ENCODE measurements at regions not wholly inside any gene's neighbourhood (a gene's known extent, or its start where the extent isn't known, plus 50 kb on each side); places are given as distances from the start of the nearest gene placed in this dataset.

- Mint-ChIP-seq H3K4me3 (no peak overlapping the region), H3K27ac (peak overlapping the region; percentile 81), H3K4me1 (peaks cover 60% of the 10 kb centered on the region), H3K27me3 (no peaks in the 10 kb centered on the region), H3K9me3 (peaks cover 2% of the 10 kb centered on the region), H3K36me3 (no peaks in the 10 kb centered on the region)
- ATAC-seq = no peak
Measured at GRCh38 chr9:80131627-80132026, 559.9 kb downstream of the TLE4 start.

DNA sequence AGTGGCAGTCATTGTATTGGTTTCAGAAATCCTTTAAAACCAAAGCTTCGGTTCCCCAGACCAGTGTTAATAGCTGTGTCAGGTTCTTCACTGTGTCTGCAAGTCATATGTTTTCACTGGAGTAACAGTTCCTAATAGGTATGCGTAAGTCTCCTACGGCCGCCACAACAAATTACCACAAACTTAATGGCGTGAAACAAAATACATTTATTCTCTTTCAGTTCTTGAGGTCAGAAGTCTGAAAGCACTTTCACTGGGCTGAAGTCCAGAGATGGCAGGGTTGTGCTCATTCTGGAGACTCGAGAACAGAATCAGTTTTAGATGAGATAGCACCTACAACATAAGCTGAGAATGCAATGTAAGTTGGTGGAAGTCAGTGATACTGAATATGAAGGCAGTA is 556.2 kb downstream of the TLE4 start:
- peak overlapping the region; percentile 69 for H3K27ac Mint-ChIP-seq
- no peak overlapping the region for H3K4me3 Mint-ChIP-seq
- no peaks in the 10 kb centered on the region for H3K27me3 Mint-ChIP-seq
- no peaks in the 10 kb centered on the region for H3K36me3 Mint-ChIP-seq
- H3K9me3 Mint-ChIP-seq = peaks cover 2% of the 10 kb centered on the region
- H3K4me1 Mint-ChIP-seq = peaks cover 43% of the 10 kb centered on the region
- peak; percentile 56 for ATAC-seq

- no peak overlapping the region for H3K4me3 Mint-ChIP-seq
- H3K4me1 Mint-ChIP-seq = peaks cover 27% of the 10 kb centered on the region
- no peaks in the 10 kb centered on the region for H3K36me3 Mint-ChIP-seq
- H3K27me3 Mint-ChIP-seq = no peaks in the 10 kb centered on the region
- H3K27ac Mint-ChIP-seq = peak overlapping the region; percentile 69
- no peak for ATAC-seq
- no peaks in the 10 kb centered on the region for H3K9me3 Mint-ChIP-seq
Measured at GRCh38 chr9:80125731-80126264, 554.0 kb downstream of the TLE4 start.

- H3K27ac Mint-ChIP-seq = no peak overlapping the region
- H3K9me3 Mint-ChIP-seq = peaks cover 16% of the 10 kb centered on the region
- H3K36me3 Mint-ChIP-seq = peaks cover 7% of the 10 kb centered on the region
- no peaks in the 10 kb centered on the region for H3K27me3 Mint-ChIP-seq
- peaks cover 16% of the 10 kb centered on the region for H3K4me1 Mint-ChIP-seq
- no peak for ATAC-seq
- no peak overlapping the region for H3K4me3 Mint-ChIP-seq
Measured at GRCh38 chr9:80117031-80117430, 545.3 kb downstream of the TLE4 start.

GRCh38 chr9:80114241-80114640 is 542.5 kb downstream of the TLE4 start:
- Mint-ChIP-seq H3K9me3 (peaks cover 16% of the 10 kb centered on the region), H3K4me1 (peaks cover 34% of the 10 kb centered on the region), H3K36me3 (peaks cover 7% of the 10 kb centered on the region), H3K27ac (peak overlapping the region; percentile 2), H3K4me3 (no peak overlapping the region), H3K27me3 (no peaks in the 10 kb centered on the region)
- ATAC-seq = no peak

- Mint-ChIP-seq H3K27ac (no peak overlapping the region), H3K9me3 (no peaks in the 10 kb centered on the region), H3K4me1 (peaks cover 18% of the 10 kb centered on the region), H3K36me3 (no peaks in the 10 kb centered on the region), H3K27me3 (no peaks in the 10 kb centered on the region), H3K4me3 (no peak overlapping the region)
- no peak for ATAC-seq
Measured at GRCh38 chr9:80107931-80108660, 536.3 kb downstream of the TLE4 start.

DNA sequence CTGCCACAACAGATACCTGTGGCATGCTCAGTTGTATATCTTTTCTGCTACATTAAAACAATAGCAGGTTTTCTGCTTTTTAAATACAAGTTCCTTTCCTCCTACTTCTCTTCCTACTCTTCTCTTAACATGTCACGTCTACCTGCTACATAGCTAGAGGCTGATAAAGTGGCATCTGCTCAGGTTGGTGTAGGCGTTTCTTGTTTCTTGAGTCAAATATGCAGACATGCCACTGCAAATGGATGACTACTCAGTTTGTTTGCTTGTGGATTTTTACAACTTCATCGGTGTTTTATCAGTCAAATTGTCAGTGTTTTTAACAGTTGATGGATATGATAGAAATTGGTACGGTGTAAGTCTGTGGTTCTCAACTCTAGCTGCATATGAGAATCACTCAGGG is 525.7 kb downstream of the TLE4 start:
- H3K4me1 Mint-ChIP-seq = peaks cover 34% of the 10 kb centered on the region
- H3K36me3 Mint-ChIP-seq = peaks cover 5% of the 10 kb centered on the region
- H3K27ac Mint-ChIP-seq = peak overlapping the region; percentile 5
- H3K27me3 Mint-ChIP-seq = no peaks in the 10 kb centered on the region
- H3K9me3 Mint-ChIP-seq = no peaks in the 10 kb centered on the region
- no peak overlapping the region for H3K4me3 Mint-ChIP-seq
- ATAC-seq = no peak

GRCh38 chr9:80094176-80094771 is 522.5 kb downstream of the TLE4 start:
- ATAC-seq = peak; percentile 91
- Mint-ChIP-seq H3K4me3 (peak overlapping the region; percentile 26), H3K4me1 (peaks cover 40% of the 10 kb centered on the region), H3K27ac (peak overlapping the region; percentile 66), H3K36me3 (peaks cover 5% of the 10 kb centered on the region), H3K27me3 (no peaks in the 10 kb centered on the region), H3K9me3 (no peaks in the 10 kb centered on the region)

- peak; percentile 48 for ATAC-seq
- H3K4me1 Mint-ChIP-seq = peaks cover 40% of the 10 kb centered on the region
- peaks cover 5% of the 10 kb centered on the region for H3K36me3 Mint-ChIP-seq
- no peak overlapping the region for H3K4me3 Mint-ChIP-seq
- no peaks in the 10 kb centered on the region for H3K9me3 Mint-ChIP-seq
- H3K27me3 Mint-ChIP-seq = no peaks in the 10 kb centered on the region
- peak overlapping the region; percentile 66 for H3K27ac Mint-ChIP-seq
Measured at GRCh38 chr9:80093695-80094094, 521.9 kb downstream of the TLE4 start.

DNA sequence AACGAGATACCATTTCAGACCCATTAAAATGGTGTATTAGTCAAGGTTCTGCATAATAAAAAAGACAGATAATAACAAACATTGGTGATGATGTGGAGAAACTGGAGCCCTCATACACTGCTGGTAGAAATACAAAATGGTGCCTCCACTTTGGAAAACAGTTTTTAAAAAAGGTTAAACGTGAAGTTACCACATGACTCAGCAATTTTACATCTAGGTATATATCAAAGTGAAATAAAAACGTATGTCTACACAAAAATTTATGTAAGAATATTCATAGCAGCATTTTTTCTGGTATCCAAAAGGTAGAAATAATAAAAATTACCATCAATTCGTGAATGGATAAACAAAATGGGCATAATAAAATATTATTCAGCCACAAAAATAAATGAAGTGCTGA is 519.8 kb downstream of the TLE4 start:
- no peaks in the 10 kb centered on the region for H3K9me3 Mint-ChIP-seq
- H3K4me3 Mint-ChIP-seq = no peak overlapping the region
- ATAC-seq = no peak
- H3K36me3 Mint-ChIP-seq = peaks cover 5% of the 10 kb centered on the region
- peaks cover 48% of the 10 kb centered on the region for H3K4me1 Mint-ChIP-seq
- no peaks in the 10 kb centered on the region for H3K27me3 Mint-ChIP-seq
- peak overlapping the region; percentile 47 for H3K27ac Mint-ChIP-seq

GRCh38 chr9:80090317-80090716 is 518.6 kb downstream of the TLE4 start:
- ATAC-seq = no peak

GRCh38 chr9:80086822-80087345 is 515.1 kb downstream of the TLE4 start:
- Mint-ChIP-seq H3K36me3 (no peaks in the 10 kb centered on the region), H3K4me3 (peak overlapping the region; percentile 29), H3K9me3 (no peaks in the 10 kb centered on the region), H3K27ac (peak overlapping the region; percentile 74), H3K27me3 (no peaks in the 10 kb centered on the region), H3K4me1 (peaks cover 40% of the 10 kb centered on the region)
- ATAC-seq = peak; percentile 44

More at GRCh38 chr9:80090317-80090716, 518.6 kb downstream of the TLE4 start:
- no peak overlapping the region for H3K4me3 Mint-ChIP-seq
- H3K36me3 Mint-ChIP-seq = peaks cover 2% of the 10 kb centered on the region
- no peaks in the 10 kb centered on the region for H3K27me3 Mint-ChIP-seq
- no peaks in the 10 kb centered on the region for H3K9me3 Mint-ChIP-seq
- peaks cover 54% of the 10 kb centered on the region for H3K4me1 Mint-ChIP-seq
- H3K27ac Mint-ChIP-seq = no peak overlapping the region

DNA sequence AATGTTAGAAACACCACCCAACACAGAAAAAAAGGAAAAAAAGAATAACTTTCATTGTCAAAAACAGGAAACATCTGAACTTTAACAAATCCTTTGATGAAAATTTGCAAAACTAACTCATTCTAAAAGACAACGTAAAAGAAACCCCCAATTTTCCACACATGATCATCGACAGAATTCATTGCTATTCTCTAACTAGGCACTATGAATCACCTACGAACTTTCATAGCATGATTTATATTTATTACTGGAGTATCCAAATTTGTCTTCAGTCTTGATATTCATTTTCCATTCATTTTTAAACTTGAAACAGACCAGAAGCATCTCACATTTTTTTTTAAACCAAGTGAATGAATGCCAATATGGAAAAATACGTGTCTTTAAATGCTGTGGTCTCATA is 514.6 kb downstream of the TLE4 start:
- H3K4me3 Mint-ChIP-seq = peak overlapping the region; percentile 29
- no peaks in the 10 kb centered on the region for H3K9me3 Mint-ChIP-seq
- no peak for ATAC-seq
- H3K27ac Mint-ChIP-seq = peak overlapping the region; percentile 74
- no peaks in the 10 kb centered on the region for H3K27me3 Mint-ChIP-seq
- no peaks in the 10 kb centered on the region for H3K36me3 Mint-ChIP-seq
- peaks cover 43% of the 10 kb centered on the region for H3K4me1 Mint-ChIP-seq

DNA sequence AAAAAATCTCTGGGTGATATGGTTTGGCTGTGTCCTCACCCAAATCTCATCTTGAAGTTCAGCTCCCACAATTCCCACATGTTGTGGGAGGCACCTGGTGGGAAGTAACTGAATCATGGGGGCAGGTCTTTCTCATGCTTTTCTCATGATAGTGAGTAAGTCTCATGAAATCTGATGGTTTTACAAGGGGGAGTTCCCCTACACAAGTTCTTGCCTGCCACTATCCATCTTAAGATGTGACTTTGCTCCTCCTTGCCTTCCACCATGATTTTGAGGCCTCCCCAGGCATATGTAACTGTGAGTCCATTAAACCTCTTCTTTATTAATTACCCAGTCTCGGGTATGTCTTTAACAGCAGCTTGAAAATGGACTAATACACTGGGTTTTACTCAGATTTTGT is 513.9 kb downstream of the TLE4 start:
- peaks cover 43% of the 10 kb centered on the region for H3K4me1 Mint-ChIP-seq
- H3K36me3 Mint-ChIP-seq = no peaks in the 10 kb centered on the region
- no peaks in the 10 kb centered on the region for H3K9me3 Mint-ChIP-seq
- ATAC-seq = no peak
- H3K27ac Mint-ChIP-seq = peak overlapping the region; percentile 74
- H3K4me3 Mint-ChIP-seq = no peak overlapping the region
- no peaks in the 10 kb centered on the region for H3K27me3 Mint-ChIP-seq

- Mint-ChIP-seq H3K27ac (peak overlapping the region; percentile 78), H3K4me3 (peak overlapping the region; percentile 35), H3K9me3 (no peaks in the 10 kb centered on the region), H3K4me1 (peaks cover 41% of the 10 kb centered on the region), H3K36me3 (no peaks in the 10 kb centered on the region), H3K27me3 (no peaks in the 10 kb centered on the region)
- peak; percentile 54 for ATAC-seq
Measured at GRCh38 chr9:80082213-80082612, 510.4 kb downstream of the TLE4 start.

DNA sequence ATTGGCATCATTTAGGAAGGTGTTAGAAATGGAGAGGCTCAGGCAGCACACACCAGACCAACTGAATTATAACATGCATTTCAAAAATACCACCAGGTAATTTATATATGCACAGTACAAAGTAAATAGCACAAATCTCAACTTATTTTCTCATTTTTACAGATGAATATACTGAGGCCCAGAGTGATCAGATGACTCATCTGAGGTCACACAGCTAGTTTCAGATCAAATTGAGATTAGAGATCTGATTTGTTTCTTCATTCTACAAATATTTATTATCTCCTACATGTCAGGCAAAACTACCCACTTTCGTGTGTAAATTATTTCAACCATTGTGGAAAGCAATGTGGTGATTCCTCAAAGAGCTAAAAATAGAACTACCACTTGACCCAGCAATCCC is 507.1 kb downstream of the TLE4 start:
- no peaks in the 10 kb centered on the region for H3K36me3 Mint-ChIP-seq
- H3K4me3 Mint-ChIP-seq = no peak overlapping the region
- no peaks in the 10 kb centered on the region for H3K9me3 Mint-ChIP-seq
- peak overlapping the region; percentile 43 for H3K27ac Mint-ChIP-seq
- H3K4me1 Mint-ChIP-seq = peaks cover 40% of the 10 kb centered on the region
- ATAC-seq = no peak
- H3K27me3 Mint-ChIP-seq = no peaks in the 10 kb centered on the region
